ENCODE measurements at regions not wholly inside any gene's neighbourhood (a gene's known extent, or its start where the extent isn't known, plus 50 kb on each side); places are given as distances from the start of the nearest gene placed in this dataset.
A peak's percentile ranks its signal among the peaks of the same experiment; 100 is the strongest.
"Not testable (repeated sequence)": the region's sequence is repeated elsewhere in the genome, so short reads cannot be mapped to it uniquely, and the experiment has no call there.

DNA sequence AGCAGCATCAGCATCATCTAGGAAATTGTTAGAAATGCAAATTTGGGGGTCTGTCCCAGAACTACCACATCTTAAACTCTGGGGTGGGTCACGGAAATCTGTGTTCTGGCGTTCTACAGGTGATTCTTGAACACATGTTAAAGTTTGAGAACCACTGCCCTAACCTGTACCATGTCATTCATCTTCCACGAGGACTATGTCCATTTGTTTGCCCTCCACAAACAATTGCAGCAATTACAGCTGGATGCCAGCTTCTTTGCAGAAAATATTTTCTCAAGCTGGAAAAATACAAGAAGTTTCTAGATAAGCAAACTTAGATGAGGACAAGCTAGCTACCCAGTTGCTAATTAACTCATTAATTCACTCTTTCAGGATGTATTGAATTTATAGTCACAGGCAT, 54.1 kb downstream of the MAFB start:
- DNase-seq (ENCODE audit: low spot score): no peak

- no peak for DNase-seq (ENCODE audit: low spot score)
These were observed 55.7 kb downstream of the MAFB start for GRCh38 chr20:40633123-40633850.

DNA sequence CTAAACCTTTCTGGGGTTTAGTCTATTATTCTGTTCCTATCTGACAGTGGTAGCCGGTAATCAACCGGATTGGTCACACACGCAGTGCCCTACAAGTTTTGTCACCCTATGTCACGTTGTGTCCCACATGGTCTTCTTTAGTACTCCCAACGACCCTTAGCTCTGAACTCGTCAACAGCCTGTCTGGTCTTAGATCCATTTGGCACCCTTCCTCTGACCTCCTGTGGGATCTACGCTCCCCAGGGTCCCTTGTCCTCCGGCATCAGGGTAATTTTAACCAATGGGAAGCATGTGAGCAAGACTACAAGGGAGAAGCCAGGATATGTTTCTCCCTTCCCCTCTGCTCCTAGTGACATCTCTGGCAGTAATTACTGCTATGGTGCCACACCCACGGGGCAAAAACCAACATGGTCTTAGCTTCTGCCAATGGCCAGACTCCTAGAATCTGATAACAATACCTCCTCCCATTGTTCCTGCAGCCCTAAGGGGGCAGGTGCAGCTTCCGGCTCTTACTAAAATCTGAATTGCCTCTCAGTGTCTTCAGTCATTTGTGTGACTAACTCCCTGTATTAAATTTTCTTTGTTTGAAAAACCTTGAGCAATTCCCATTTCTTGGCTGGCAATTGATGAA, 56.6 kb downstream of the MAFB start:
- no peak for DNase-seq (ENCODE audit: low spot score)

DNA sequence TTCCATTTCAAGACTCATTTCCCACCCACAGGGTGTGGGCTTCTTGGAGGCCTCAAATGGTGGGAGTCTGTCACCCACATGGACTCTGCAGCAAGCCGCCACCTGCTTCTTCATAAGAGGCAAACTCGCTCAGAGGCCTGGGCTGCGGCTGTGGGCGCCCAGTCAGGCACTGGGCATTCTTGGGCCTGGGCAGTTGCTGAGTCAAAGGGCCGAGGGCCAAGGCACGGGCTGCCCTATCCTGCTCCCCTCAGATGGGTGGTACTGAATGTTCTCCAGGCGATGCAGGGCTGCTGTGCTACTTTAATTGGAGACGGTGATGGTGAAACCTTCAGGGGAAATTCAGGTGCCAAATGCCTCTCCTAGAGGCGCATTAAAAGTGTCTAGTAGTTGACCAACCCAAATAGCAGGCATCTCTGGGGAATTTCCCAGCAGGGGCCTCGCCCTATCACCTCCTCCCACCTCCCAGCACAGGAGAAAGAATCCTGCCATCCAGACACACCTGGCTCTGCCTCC, 57.9 kb downstream of the MAFB start:
- no peak for DNase-seq (ENCODE audit: low spot score)

- DNase-seq (ENCODE audit: low spot score): no peak
These were observed 58.3 kb downstream of the MAFB start for GRCh38 chr20:40630713-40631112.

- DNase-seq (ENCODE audit: low spot score): no peak
These were observed 58.9 kb downstream of the MAFB start for GRCh38 chr20:40630099-40630498.

DNA sequence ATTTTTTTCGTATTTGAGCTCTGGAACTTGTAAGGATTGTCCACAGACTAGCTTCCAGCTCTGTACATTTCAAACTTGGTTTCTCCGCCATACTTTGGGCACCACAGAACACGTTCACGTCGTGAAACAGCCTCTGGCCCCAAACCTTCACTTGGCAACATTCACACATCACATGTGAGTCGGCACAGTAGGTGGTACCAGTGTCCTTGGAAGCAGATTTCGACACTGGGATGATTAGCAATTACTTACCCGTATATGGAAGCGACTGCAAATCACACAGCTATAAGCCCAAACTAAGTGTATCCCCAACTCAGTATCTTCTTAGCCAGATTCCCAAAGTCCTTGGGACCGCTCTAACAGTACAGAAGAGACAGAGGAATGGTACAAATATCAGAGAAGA, 60.2 kb downstream of the MAFB start:
- DNase-seq (ENCODE audit: low spot score): no peak

DNA sequence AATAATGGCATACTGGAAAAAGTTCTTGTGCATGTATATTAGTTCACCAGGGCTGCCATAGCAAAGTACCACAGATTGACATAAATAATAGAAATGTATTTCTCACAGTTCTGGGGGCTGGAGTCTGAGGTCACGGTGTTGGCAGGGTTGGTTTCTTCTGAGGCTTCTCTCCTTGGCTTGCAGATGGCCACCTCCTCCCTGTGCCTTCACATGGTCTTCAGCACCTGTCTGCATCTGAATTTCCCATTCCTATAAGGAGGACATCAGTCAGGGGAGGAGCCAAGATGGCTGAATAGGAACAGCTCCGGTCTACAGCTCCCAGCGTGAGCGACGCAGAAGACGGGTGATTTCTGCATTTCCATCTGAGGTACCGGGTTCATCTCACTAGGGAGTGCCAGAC, 70.0 kb downstream of the MAFB start:
- not testable (repeated sequence) for DNase-seq (ENCODE audit: low spot score)

DNA sequence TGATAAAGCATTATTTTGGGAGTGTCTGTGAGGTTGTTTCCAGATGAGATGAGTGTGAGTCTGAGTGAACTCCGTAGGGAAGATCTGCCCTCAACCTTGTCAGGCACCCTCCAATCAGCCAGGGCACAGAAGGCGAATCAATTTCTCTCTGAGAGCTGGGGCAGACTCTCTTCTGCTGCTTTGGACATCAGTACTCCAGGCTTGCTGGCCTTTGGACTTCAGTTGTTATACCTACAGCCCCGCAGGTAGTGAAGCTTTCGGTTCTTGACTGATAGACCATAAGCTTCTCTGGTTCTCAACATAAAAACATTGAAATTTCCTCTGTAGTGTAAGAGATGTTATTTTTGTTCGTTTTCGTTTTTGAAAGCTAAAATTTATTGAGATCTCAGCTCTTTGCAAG, 71.4 kb downstream of the MAFB start:
- DNase-seq (ENCODE audit: low spot score): no peak

DNA sequence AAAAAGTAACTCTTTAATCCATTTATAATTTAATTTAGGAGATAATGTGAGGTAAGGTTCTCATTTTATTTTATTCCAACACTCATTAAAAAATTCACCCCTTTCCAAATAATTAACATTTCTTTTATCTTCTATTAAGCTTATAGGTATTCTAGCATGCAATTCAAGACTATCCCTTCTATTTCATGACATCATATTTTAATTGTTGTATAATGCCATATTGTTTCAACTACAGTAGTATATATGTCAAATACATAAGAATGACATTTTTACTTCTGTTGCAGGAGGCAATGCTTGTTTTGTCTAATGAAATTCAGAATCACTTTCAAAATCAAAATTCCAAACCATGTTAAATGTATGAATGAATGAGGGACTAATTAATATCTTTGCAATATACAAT, 76.2 kb downstream of the MAFB start:
- DNase-seq (ENCODE audit: low spot score): no peak

DNA sequence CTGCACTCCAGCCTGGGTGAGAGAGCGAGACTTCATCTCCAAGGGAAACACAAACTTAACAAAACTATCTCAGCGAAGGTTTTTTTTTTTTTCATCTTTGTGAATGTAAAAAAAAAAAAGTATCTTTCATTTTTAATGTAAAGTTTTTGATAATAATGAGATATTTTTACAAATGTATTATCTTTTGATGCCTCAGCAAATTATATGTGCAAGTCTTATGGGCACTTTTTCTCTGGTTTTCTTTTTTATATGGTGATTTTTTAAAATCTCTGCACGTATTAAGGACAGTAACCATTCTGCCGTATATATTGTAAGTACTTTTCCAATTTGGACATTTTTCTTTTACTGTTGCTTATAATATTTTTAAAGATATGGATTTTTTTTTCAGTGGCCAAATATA, 76.8 kb downstream of the MAFB start:
- no peak for DNase-seq (ENCODE audit: low spot score)

- DNase-seq (ENCODE audit: low spot score): no peak
These were observed 78.3 kb downstream of the MAFB start for GRCh38 chr20:40610730-40611129.

DNA sequence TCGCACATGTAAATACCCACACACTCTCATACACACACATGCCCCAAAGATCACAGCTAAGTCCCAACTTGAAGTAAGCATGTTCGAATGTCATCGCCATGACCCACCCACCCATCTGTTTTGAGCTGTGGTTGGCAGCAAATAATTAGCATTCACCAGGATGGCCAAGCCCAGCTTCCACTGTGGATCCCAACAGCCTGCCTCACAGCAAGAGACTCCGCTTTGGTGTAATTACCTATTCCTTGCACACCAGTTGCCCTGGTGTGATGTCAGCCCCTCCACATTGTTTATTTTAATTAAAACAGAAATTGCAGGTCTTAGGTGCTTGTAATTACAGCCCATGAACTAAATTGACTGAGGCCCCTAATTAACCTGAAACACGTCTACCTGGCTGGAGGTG, 81.1 kb downstream of the MAFB start:
- DNase-seq (ENCODE audit: low spot score): peak; percentile 47

DNA sequence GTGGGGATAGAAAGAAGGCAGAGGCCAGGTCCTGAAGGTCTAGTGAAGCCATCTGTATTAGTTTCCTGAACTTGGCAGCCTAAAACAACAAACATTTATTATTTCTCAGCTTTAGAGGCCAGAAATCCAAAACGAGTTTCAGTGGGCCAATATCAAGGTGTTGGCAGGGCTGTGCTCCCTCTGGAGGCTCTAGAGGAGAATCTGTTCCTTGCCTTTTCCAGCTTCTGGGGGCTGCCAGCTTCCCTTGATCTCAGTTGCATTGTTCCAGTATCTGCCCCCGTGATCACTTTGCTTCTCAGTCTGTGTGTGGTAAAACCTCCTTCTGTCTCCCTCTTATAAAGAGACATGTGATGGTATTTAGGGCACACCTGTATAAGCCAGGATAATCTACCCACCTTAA, 82.4 kb downstream of the MAFB start:
- DNase-seq (ENCODE audit: low spot score): peak; percentile 15

DNA sequence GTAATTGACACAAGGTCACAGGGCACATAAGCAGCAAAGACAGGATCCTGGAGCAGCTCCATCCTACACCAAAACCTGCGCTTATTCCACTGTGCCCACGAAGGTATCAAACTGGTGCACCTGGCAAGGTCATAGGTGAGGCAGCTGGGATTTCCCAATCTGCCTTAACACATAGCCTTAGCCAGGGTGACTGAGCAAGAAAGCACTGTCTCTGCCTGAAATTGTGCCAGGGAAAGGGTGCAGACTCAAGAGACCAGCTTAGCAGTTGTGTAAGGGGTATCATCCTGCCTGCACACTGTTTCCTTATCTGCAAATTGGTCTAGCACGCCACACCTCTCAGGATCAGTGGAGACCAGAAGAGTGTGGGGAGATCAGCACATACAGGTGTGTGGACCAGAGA, 82.8 kb downstream of the MAFB start:
- no peak for DNase-seq (ENCODE audit: low spot score)

GRCh38 chr20:40604416-40604815, 84.6 kb downstream of the MAFB start:
- DNase-seq (ENCODE audit: low spot score): no peak

DNA sequence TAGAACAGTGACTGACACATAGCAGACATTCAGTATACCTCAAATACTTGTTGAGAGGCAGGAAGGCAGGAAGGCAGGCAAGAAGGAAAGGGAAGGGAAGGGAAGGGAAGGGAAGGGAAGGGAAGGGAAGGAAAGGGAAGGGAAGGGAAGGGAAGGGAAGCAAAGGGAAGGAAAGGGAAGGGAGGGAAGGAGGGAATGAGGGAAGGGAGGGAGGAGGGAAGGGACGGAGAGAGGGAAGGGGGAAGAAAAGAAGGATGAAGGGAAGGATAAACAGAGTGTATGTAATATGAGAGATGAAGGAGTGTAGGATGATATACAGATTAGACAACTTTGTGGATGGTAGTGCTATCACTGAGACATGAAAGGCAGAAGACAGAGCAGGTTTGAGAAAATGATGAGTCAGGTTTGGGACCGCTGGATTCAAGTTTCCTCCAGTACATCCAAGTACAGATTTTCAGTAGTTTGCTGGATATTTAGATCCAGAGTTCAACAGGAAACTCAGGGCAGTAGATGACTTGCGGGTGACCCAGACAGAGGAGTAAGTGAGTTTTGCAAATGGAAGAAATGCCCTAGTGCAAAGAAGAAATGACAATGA, 85.9 kb downstream of the MAFB start:
- DNase-seq (ENCODE audit: low spot score): no peak

GRCh38 chr20:40602381-40602780, 86.7 kb downstream of the MAFB start:
- DNase-seq (ENCODE audit: low spot score): no peak

DNA sequence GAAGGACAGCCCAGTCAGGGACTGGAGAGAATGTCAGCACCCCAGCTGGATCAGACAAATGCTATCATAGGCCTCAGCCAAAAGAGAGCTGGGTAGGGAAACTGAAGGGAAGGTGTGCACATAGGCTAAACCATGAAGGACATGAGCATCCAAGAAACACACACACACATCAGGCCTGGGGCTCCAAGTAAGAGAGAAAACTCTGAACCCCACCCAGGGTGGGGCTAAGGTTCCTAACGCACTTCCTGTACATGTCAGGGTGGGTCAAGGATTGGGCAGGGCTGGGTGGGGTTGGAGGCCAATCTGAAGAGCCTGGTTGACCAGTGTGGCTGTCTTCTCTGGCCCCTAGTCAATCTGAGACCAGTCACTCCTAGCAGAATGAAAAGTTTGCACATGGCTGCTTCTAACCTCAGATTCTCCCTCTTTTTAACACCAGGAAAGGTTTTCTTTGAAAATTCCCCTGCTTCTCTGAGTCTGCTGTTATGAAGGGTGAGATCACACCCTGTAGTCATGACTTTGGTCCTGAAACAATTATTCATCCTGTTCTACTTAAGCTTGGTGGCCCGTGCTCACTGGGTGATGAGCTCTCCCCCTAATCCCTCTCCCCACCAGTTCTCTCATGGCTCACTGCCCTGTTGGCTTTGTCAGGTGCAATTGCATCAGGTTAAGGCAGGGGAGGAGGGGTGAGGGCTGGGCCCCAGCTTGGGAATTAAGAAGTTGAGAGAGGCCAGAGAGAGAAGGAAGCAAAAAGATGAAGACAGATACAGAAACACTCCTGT, 88.4 kb downstream of the MAFB start:
- DNase-seq (ENCODE audit: low spot score): no peak

GRCh38 chr20:40599987-40600386, 89.0 kb downstream of the MAFB start:
- no peak for DNase-seq (ENCODE audit: low spot score)

- DNase-seq (ENCODE audit: low spot score): no peak
These were observed 96.1 kb downstream of the MAFB start for GRCh38 chr20:40592941-40593340.

DNA sequence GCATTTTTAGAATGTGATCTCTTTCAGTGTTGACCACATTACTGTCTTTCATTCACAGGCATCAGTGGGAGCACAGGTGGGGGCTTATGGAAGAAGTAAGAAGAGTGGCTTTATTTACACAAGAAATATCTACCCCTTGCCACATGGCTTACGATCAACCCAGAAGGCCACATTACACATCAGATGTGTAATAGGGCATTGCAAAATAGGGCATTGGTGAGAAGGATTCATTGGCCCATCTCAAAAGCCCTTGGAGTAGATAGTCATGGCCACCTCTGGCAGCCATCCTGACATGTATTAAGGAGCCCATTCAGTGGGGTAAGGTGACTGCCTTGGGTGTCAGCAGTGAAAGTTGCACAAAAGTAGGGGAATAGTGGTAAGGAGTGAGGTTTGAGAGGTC, 97.5 kb downstream of the MAFB start:
- DNase-seq (ENCODE audit: low spot score): no peak

- no peak for DNase-seq (ENCODE audit: low spot score)
These were observed 97.9 kb downstream of the MAFB start for GRCh38 chr20:40591119-40591518.

Data from cerebellar cortex (tissue), 1 donor.